ENCODE measurements at regions not wholly inside any gene's neighbourhood (a gene's known extent, or its start where the extent isn't known, plus 50 kb on each side); places are given as distances from the start of the nearest gene placed in this dataset.
A peak's percentile ranks its signal among the peaks of the same experiment; 100 is the strongest.
"Not testable (repeated sequence)": the region's sequence is repeated elsewhere in the genome, so short reads cannot be mapped to it uniquely, and the experiment has no call there.

GRCh38 chr10:76657337-76658012 lies 980.1 kb downstream of the KCNMA1 start:
- no peak for DNase-seq

DNA sequence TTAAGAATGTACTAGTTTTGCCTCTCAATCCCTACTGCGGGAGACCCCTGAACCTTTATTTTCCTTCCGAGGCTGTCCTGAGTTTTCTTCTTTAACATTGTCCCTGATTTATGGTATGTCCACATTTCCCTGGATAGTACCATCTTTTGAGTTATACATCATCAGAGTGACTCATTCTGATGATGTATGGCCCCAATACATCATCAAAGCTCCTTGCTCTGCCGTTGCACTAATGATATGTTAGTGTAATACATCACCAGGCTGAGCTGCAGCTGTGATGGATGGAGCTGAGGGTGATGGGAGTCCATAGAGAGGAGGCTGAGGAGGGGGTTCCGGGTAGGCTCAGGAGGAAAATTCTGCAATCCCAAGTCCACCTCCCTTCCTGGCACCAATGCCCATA lies 986.5 kb downstream of the KCNMA1 start:
- DNase-seq: no peak

DNA sequence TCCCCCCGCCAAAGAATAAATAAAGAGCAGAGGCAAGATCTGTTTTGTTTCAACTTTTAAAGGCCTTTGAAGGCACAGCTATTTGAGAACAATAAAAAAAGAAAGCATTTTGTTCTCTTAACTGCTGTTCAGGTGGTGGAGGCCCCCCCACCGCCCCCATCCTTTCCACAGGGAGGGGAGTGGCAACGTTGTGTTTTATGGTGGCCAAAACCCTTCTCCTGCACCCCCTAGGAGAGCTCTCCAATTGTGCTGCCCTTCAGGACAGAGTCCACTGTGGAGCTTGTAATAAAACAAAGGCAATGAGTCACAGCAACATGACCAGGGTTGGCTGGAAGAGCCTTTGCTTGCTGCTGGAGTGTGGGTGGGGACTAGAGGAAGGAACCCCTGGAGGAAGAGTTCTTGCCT lies 987.9 kb downstream of the KCNMA1 start:
- no peak for DNase-seq

DNA sequence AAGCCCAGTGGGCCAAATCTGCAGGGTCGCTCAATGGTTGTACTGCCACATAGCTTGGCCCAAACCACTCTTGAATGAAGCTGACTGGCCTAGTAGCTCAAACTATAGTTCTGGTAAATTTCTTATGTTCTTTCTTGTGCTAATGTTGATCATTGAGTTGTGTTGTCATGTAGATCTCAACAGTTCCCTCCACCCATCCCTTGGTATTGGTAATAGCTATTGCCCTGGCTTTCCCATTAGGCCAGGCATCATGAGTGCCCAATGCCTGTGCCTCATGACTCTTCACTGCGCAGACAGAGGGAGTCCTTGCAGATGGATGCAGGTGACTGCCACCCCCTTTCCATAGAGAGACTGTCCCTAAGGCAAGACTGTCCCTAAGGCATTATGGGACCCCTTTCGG lies 988.4 kb downstream of the KCNMA1 start:
- DNase-seq: no peak

DNA sequence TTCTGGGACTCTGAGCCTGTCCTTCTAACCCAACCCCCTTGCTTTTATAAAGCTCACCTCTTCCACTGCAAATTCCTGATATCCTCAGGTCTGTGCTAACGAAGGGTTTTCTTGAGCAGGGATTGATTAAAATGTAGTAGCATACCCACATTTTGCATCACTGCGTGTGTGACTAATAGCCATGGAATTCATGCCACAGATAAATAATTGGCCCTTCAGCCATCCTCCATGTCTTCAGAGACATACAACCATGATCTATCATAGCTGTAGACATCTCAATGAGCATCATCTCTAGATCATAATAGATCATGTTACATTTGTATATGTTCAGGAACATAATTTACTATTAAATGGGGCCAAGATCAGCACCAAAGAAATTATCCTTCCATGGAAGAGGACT lies 990.3 kb downstream of the KCNMA1 start:
- no peak for DNase-seq

- DNase-seq: no peak
Observed at GRCh38 chr10:76645341-76645740, 992.3 kb downstream of the KCNMA1 start.

GRCh38 chr10:76644476-76644875 lies 993.1 kb downstream of the KCNMA1 start:
- no peak for DNase-seq

- DNase-seq: no peak
Observed at GRCh38 chr10:76643511-76643911, 994.1 kb downstream of the KCNMA1 start.

- DNase-seq: no peak
Observed at GRCh38 chr10:76642358-76642757, 995.2 kb downstream of the KCNMA1 start.

GRCh38 chr10:76641215-76641614 lies 996.4 kb downstream of the KCNMA1 start:
- DNase-seq: peak; percentile 11 to 37

DNA sequence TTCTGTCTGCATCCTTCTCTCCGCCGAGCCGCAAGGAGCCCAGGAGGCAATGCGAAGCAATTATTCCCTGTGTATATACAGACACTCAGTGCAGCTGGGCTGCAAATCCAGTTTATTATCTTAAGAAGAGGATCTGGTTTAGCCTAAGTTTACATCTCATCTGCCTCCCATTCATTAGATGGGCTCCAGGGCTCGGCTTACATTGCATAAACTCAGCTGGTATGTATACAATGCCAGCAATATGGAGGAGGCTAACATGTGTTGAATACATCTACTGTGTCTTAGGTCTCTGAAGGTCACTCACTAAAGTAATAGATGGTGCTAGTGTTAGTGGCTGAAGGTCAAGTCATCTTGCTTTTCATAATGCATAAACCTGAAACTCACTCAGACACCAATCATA lies 996.8 kb downstream of the KCNMA1 start:
- peak in 1 of 2 experiments; percentile 47 for DNase-seq

DNA sequence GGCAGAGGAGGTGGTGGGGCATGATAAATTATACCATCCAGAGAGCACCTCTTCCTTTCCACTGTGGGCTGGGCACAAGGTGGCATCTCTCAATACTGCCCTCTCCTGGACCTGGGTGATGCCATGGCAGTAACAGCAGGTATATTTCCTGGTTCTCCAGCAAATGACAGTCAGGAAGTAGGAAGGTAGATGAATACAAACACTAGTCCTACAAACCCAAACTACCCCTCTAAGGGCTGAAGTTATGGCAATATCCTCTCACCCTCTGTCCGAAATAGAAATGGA lies 1004.9 kb downstream of the KCNMA1 start:
- peak in 1 of 2 experiments; percentile 2 for DNase-seq

DNA sequence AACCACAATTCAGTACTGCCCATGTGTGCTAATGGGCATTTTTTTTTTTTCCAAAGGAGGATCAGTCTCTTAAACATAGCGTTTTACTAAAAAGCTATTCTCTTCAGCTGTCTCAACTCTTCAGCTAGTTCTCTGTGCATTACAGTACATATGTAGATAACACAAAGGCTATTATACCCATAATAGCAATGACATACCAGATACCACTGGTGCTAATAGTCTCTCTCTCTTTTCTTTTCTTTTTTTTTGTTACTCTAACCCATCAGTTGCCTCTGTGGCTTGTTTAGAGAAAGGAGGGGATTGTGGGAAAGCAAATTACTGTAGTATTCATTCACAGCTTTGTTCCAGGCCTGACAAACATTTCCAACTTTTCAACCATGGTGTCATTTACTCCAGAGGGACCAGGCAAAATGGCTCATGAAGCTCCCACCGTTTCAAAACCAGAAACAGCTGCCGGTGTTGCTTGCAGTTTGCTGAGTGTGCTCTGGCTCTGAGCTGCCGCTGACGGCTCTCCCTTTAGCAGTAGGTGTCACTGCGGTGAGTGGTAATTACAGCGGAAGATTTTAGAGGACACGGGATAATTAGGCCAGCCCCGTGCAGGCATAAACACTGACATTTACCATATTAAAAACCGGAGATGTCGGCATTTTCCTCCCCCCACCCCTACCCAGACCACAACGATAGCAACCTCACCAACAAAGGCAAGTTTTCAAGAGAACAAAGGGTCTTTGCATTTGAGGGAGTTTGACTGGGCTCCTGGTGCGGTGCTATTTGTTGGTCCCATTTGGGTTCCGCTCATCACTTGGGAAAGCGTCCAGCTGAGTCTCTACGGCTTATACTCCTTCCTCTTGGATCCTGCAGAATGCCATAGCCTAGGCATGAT lies 1005.5 kb downstream of the KCNMA1 start:
- no peak for DNase-seq

DNA sequence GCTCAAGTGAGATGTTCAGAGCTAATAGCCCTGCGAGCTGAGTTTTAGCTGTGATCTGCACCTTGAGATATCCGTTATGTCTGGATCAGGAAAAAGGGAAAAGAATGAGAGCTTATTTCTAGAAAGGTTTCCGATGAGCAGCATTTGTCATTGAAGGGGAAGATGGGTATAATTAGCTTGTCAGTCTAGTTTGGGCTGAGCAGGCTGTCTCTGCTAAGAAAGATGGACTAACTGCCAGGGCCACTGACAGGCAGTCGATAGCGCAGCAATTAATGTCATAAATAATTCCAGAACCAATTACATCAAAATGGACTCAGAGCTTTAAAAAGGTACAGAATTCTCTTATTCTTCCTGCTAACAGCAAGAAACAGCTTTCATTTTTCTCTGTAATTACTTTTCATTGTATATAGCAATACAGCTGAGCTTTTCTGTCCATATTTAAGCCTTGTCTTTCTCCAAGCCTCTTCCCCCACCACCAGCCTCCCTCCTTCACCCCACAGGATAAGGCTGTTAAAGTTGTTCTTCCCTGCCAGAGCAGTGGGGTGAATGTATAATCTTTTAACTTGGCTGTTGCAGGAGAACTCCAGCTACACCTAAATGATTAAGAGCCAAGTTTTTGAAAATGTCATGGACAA lies 1006.5 kb downstream of the KCNMA1 start:
- no peak for DNase-seq

DNA sequence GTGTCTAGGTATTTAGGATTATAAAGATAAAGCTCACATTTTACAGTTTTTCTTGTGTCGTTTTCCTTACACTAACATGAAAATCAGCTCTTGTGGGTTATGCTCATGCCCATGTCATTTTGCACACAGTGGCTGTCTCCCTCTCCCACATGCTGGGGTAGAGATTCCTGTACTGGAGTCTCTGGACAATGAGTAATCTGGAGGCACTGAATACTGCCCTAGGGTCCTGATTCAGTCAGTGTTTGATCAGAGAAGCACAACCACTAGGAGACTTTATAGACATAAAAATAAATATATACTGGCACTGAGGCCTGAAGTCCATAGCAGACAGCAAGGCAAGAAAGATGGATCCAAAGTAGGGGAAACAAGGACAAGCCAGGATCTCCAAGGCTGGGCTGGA lies 1008.8 kb downstream of the KCNMA1 start:
- no peak for DNase-seq

DNA sequence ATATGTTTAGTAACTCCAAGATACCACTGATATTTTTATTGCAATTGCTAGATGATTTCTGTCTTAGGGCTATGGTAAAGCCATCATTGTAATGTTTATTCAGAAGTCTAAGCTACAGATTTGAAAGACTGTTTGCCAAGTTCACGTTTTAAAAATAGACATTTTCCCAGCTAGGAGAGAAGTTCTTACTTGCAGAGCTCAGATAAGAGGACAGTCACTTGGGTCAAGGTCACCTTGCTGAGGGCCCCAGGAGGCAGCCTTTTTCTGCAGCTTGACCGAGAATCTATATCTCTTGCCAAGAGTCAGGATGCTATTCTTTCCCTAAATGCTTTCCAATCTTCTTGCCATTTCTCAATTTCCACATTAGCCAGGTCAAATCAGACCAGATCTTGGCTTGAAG lies 1011.2 kb downstream of the KCNMA1 start:
- no peak for DNase-seq

GRCh38 chr10:76624470-76624869 lies 1013.1 kb downstream of the KCNMA1 start:
- DNase-seq: no peak

DNA sequence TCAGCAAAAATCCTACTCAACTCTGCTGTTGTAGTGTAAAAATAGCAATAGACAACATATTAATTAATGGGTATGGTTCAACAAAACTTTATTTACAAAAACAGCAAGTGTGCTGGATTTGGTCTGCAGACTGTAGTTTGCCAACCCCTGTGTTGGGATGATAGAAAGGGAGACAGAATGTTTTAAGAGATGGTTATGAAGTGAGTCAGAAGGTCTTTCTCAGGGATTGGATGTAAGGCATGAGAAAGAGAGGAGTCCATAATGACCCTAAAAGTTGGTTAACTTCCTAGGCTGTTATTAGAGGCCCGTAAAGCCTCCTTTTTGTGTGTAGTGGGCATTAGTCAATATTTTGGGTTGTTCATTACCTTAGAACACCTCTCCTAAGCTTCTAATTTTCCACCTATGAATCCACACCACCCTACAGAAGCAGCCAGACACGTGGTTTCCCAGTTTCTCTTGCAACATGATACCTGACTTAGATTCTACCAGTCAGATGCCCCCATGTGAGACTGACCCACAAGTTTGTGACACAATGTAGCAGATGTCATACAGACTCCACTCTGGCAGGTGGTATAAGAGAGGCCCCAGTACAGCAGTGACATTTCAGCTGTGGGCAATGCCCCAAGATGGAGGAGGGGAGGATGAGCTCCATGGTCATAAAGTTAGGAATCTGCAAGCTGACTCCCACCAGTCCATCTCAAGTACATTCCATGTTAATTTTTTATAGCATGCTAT lies 1015.6 kb downstream of the KCNMA1 start:
- peak in 1 of 2 experiments; percentile 0 for DNase-seq

- DNase-seq: no peak
Observed at GRCh38 chr10:76618641-76619040, 1019.0 kb downstream of the KCNMA1 start.

GRCh38 chr10:76618171-76618570 lies 1019.4 kb downstream of the KCNMA1 start:
- no peak for DNase-seq

GRCh38 chr10:76616666-76617065 lies 1020.9 kb downstream of the KCNMA1 start:
- DNase-seq: not testable (repeated sequence)

GRCh38 chr10:76615049-76615448 lies 1022.6 kb downstream of the KCNMA1 start:
- no peak for DNase-seq

All from NCI-H524 (cell line).